Fibroblast of peridontal ligament (primary cell): ENCODE measurements at regions not wholly inside any gene's neighbourhood (a gene's known extent, or its start where the extent isn't known, plus 50 kb on each side); places are given as distances from the start of the nearest gene placed in this dataset.
A peak's percentile ranks its signal among the peaks of the same experiment; 100 is the strongest.

Source experiments
- DNase-seq: peaks from one replicate; pipeline ENCODE4 v3.0.0-alpha.2; 2010; ENCODE audit errors: extremely low read depth

GRCh38 chr1:38138498-38139233 lies 92.1 kb upstream of the POU3F1 start:
- peak; percentile 98 for DNase-seq

DNA sequence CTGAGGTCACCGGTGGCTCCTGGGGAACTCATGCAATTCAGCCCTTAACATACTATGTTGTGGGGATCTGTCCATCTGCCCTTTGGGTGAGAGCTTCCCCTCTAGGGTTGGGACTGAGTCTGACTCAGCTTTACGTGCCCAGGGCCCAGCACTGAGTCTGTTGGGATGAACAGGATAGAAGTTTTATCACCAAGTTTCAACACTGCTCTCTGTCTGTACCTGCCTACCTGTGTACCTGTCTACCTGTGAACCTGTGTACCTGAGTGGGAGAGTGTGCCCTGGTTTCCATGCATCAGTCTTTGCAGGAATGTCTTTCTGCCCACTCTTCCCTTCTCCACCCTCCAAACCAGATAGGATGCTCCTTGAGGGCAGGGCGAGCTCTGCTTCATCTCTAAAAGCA lies 90.6 kb upstream of the POU3F1 start:
- no peak for DNase-seq

- no peak for DNase-seq
Measured at GRCh38 chr1:38135625-38136414, 89.2 kb upstream of the POU3F1 start.

GRCh38 chr1:38134294-38134755 lies 87.7 kb upstream of the POU3F1 start:
- DNase-seq, result no peak

DNA sequence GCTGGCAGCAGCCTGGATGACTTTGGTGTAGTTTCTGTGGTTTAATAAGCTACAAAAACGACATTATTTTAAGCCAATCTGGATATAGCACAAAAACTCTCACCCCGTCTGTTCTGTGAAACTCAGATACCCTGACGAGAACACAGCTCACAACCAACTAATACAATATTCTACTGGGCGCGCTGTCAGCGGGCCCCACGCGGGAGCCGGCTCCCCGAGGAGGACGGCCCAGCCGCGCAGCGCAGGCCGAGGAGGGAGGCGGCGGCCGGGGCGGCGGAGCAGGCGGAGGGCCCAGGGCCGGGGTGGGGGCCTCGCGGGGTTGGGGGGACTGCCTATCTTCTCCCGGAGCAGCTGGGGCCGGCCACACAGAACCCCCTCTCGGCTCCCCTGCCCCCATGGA lies 87.2 kb upstream of the POU3F1 start:
- DNase-seq, result no peak

DNA sequence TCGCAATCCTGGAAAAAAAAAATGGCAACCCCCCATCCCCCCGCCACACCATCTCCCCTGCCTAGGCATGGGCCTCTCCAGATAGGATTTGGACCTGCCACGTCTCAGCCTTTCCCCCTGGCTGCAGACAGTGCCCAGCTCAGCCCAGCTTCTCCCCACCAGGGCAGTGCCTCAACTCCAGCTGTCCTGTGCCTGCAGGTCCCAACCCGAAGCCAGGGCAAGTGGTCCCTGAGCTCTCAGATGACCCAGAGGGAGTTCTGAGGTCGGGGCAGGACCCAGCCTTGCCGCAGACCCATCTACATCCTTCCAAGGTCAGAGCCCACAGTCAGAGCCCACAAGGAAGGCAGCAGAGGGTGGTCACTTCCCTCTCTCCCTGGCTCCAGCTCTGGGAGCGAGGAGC lies 86.7 kb upstream of the POU3F1 start:
- no peak for DNase-seq

- DNase-seq, result no peak
Measured at GRCh38 chr1:38132681-38133080, 86.1 kb upstream of the POU3F1 start.

GRCh38 chr1:38131024-38131585 lies 84.5 kb upstream of the POU3F1 start:
- no peak for DNase-seq

GRCh38 chr1:38129971-38130370 lies 83.4 kb upstream of the POU3F1 start:
- no peak for DNase-seq

DNA sequence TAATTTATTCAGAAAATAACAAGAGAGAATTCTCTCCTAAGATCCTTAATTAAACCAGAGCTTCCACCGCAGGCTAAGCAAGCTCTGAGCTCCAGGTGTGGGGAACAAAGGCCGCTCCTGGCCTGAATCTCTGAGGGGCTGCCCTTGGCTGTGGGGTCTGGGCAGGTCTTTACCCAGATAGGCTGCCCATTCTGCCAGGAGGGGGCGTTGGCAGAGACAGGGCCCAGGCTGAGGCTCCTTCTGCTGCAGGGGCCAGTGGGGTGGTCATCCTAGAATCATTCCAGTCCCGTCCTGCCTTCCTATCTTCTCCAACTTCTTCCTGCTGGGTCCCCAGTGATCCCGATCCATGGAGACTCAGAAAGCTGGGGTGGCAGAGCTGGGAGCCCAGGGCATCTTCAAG lies 82.9 kb upstream of the POU3F1 start:
- DNase-seq, result no peak

GRCh38 chr1:38128926-38129453 lies 82.4 kb upstream of the POU3F1 start:
- no peak for DNase-seq

DNA sequence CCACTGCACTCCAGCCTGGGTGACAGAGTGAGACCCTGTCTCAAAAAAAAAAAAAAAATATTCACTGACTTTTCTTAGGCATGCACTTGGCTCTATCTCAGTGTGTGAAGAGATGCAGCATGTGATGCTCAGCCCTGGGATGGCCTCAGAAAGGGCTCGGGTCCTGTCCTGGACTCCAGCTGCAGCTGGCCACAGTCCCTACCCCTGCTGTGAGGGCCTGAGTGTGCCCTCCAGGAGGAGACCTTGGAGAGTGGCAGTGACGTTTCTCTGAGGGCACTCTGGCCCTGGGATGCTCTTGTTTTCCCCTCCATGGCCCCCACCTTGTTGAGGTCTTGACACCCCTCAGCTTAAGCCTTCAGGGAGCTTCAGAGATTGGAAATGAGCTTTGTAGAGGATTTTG lies 81.9 kb upstream of the POU3F1 start:
- DNase-seq, result no peak

- DNase-seq, result peak; percentile 18
Measured at GRCh38 chr1:38127428-38127827, 80.8 kb upstream of the POU3F1 start.

GRCh38 chr1:38126970-38127369 lies 80.4 kb upstream of the POU3F1 start:
- no peak for DNase-seq

DNA sequence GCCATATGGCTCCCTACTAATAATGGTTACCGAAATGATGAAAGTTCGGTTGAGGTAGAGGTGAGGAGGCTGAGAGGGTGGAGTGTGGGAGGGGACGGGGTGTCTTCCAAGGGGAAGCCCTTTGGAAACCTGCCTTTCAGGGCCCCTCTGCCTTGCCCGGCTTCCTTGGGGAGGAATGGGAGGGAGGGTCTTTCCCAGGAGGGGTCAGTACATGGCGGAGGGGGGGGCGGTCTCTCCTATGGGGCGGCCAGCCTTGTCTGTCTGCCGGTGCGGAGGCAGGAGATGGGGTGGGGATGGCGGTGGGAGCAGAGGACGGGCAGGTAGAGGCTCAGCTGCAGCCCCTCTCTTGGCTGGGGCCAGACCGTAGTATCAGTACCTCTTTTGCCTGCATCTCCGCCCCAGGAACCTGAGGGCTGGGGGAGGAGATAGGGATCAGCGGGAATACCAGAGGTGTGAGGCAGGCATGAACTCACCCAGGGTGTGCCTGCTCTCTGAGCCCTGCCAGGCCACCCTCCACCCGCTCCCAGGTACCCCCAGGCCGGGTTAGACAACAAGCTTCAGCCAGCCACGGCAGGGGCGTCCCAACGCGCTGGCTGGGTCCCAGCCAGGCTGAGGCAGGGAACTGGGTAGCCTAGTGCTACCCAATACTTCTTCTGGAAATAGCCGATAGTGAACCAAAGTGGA lies 79.4 kb upstream of the POU3F1 start:
- no peak for DNase-seq

- DNase-seq, result no peak
Measured at GRCh38 chr1:38125016-38125415, 78.4 kb upstream of the POU3F1 start.

DNA sequence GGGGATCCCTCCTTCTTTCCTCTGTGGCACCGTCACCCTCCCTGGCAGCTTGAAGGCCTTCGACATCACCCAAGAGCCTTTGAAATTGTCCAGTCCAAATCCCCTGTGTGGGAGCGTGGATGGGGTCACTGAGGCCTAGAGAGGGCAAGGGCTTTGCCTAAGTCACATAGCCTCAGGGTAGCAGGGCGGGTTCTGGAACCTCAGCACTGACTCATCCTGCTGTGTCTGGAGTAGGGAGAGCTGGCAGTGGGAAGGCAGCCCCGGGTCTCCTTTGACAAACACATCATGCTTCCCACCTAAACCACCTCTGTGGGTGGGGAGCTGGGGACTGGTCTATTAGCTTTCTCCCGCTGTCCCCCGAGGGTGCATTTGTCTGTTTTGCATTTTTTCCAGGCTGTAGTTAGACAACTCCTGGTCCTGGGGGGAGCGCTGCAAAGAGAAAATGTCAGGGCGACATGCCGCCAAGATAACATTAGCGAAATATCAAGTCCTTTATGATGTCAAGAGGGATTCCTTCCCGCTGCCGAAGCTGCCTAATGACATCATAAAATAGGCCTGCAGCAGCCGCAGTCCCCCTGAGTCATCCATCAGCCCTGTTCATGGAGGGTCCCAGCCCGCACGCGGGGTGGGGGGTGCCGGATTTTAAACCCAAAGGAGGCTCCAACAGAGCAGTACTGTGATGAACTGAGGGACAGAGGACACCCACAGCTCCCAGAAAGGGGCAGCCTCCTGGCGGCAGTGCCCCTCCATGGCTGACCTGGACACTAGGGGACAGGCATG lies 77.0 kb upstream of the POU3F1 start:
- no peak for DNase-seq

DNA sequence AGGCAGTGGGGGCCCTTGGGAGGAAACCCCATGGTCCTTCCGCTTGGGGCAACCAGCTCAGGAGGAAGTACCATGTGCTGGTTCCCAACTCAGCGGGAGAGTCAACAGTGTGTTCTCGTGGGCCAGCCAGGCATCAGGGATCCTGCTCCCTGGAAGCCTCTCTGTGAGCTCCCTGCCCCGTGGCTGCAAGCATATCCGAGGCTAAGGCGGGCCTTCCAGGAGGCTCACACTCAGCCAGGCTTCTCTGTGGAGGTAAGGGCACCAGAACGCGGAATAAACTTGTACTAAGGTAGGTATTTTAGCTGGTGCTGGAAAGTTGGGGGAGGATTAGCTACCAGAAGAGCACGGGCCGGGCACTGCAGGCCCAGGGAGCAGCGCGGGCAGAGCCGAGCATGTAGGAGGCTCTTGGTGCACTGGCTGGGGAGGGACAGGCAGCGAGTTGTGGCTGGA lies 74.7 kb upstream of the POU3F1 start:
- DNase-seq, result no peak

- DNase-seq, result no peak
Measured at GRCh38 chr1:38120552-38121230, 74.1 kb upstream of the POU3F1 start.

GRCh38 chr1:38118976-38119375 lies 72.4 kb upstream of the POU3F1 start:
- DNase-seq, result no peak

DNA sequence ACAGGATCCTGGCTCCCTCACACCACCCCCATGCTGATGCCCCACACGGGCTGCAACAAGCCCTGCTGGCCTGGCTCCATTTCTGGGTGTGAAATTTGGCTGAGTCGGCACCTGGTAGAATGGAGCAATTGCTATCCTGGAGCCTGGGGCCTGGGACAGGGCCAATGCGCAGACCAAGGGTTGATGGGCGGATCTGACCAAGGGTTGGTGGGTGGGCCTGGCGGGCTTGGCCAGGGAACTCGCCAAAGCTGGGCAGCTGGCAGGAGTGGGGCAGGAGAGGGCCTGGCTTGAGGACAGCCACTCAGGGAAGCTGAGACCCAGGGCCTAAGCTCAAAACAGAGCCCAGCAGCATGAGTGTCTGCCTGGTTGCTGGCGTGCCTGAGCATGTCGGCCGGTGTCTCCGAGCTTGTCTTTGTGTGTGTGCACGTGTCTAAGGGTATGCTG lies 70.9 kb upstream of the POU3F1 start:
- no peak for DNase-seq
